ENCODE measurements at regions not wholly inside any gene's neighbourhood (a gene's known extent, or its start where the extent isn't known, plus 50 kb on each side); places are given as distances from the start of the nearest gene placed in this dataset.

DNA sequence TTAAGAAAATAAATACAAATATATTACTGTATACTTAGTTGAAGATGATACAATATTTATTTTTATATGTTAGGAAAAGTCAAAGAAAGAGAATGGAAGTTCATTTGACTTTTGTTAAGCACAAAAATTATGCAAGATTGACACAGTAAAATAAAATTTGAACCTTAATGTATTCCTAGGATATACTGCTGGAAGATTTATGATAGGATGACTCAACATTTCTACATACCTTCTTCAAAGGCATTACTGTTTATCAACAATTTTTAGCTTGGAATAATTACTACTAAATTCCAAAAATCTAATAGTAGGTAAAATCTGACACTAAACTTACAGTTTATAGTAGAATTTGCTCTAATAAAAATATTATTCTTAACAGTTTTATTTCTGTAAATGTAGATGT, 257.3 kb upstream of the ADAMTS5 start:
- no peak overlapping the region for H3K27ac Mint-ChIP-seq
- H3K9me3 Mint-ChIP-seq, result peaks cover 0 to 3% (median 2%) of the 10 kb centered on the region in 7 donors
- TF ChIP-seq, protein P1, sequence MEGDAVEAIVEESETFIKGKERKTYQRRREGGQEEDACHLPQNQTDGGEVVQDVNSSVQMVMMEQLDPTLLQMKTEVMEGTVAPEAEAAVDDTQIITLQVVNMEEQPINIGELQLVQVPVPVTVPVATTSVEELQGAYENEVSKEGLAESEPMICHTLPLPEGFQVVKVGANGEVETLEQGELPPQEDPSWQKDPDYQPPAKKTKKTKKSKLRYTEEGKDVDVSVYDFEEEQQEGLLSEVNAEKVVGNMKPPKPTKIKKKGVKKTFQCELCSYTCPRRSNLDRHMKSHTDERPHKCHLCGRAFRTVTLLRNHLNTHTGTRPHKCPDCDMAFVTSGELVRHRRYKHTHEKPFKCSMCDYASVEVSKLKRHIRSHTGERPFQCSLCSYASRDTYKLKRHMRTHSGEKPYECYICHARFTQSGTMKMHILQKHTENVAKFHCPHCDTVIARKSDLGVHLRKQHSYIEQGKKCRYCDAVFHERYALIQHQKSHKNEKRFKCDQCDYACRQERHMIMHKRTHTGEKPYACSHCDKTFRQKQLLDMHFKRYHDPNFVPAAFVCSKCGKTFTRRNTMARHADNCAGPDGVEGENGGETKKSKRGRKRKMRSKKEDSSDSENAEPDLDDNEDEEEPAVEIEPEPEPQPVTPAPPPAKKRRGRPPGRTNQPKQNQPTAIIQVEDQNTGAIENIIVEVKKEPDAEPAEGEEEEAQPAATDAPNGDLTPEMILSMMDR (IDR thresholded peaks at IDR 0.05), result no peak
- Histone ChIP-seq H2AFZ (ENCODE audit: insufficient read depth, low read depth, low read length, poor library complexity, severe bottlenecking) (no peak overlapping the region), H3K9me3 (replicated peaks in 1 of 2; ENCODE audit: control insufficient read depth in 1 of 2, insufficient read depth in 1 of 2, low read length in 2 of 2) (peaks cover 0 to 7% of the 10 kb centered on the region in 2 donors), H3K4me3 (replicated peaks in 1 of 3; ENCODE audit: low read depth in 2 of 3, low read length in 3 of 3) (no peak overlapping the region), H3K27me3 (ENCODE audit: control insufficient read depth in 2 of 2, insufficient read depth in 2 of 2, low read length in 2 of 2) (no peaks in the 10 kb centered on the region), H3K4me2 (replicated peaks; ENCODE audit: extremely low read depth, low read length, poor library complexity, severe bottlenecking) (no peak overlapping the region), H3K4me1 (ENCODE audit: control insufficient read depth in 1 of 2, insufficient read depth in 2 of 2, low read length in 2 of 2) (no peaks in the 10 kb centered on the region), H4K20me1 (ENCODE audit: insufficient read depth, low read length) (no peaks in the 10 kb centered on the region), H3K79me2 (ENCODE audit: insufficient read depth, low read length) (no peaks in the 10 kb centered on the region), H3K27ac (ENCODE audit: low read depth in 1 of 2, low read length in 2 of 2) (no peak overlapping the region), H3K36me3 (replicated peaks in 1 of 2; ENCODE audit: control insufficient read depth in 1 of 2, insufficient read depth in 2 of 2, low read length in 2 of 2) (no peaks in the 10 kb centered on the region), H3K9ac (ENCODE audit: insufficient read depth, low read length, poor library complexity, severe bottlenecking) (no peak overlapping the region)
- H3K36me3 Mint-ChIP-seq, result no peaks in the 10 kb centered on the region
- H3K4me1 Mint-ChIP-seq, result no peaks in the 10 kb centered on the region
- DNase-seq, result no peak
- no peaks in the 10 kb centered on the region for H3K27me3 Mint-ChIP-seq (ENCODE audit: low read depth in 3 of 3)
- no peak overlapping the region for H3K4me3 Mint-ChIP-seq
- intact Hi-C loops (cut with micrococcal nuclease), result no loop called here

DNA sequence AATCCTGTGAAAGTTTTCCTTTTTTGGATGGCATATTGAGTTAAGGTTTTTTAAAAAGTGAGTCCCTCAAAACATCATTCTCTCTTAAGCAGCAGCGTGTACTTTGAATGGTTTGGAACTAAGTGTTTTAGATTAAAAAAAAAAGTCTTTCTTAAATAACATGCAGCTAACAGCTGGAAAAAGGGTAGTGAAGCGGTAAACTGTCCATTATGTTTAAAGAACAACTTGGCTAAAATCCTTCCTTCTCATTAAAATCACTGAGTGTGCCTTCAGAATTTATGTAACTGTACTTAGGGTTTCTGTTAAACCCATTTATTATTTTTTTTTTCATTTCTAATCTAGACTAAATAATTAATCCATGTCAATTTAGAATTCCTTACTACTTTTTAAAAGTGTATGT, 254.2 kb upstream of the ADAMTS5 start:
- H3K79me2 ChIP-seq (ENCODE audit: insufficient read depth, low read length), result no peaks in the 10 kb centered on the region
- no peaks in the 10 kb centered on the region for H3K36me3 Mint-ChIP-seq
- H3K27ac ChIP-seq (ENCODE audit: low read depth in 1 of 2, low read length in 2 of 2), result no peak overlapping the region
- no peak overlapping the region for H3K27ac Mint-ChIP-seq
- H3K27me3 ChIP-seq (ENCODE audit: control insufficient read depth in 2 of 2, insufficient read depth in 2 of 2, low read length in 2 of 2), result no peaks in the 10 kb centered on the region
- no peaks in the 10 kb centered on the region for H3K4me1 ChIP-seq (ENCODE audit: control insufficient read depth in 1 of 2, insufficient read depth in 2 of 2, low read length in 2 of 2)
- no peak overlapping the region for H3K4me3 ChIP-seq (replicated peaks in 1 of 3; ENCODE audit: low read depth in 2 of 3, low read length in 3 of 3)
- no peak overlapping the region for H2AFZ ChIP-seq (ENCODE audit: insufficient read depth, low read depth, low read length, poor library complexity, severe bottlenecking)
- no peaks in the 10 kb centered on the region for H3K27me3 Mint-ChIP-seq (ENCODE audit: low read depth in 3 of 3)
- DNase-seq, result no peak
- H3K4me3 Mint-ChIP-seq, result no peak overlapping the region
- H3K36me3 ChIP-seq (replicated peaks in 1 of 2; ENCODE audit: control insufficient read depth in 1 of 2, insufficient read depth in 2 of 2, low read length in 2 of 2), result no peaks in the 10 kb centered on the region
- peaks cover 0 to 8% of the 10 kb centered on the region in 2 donors for H3K9me3 ChIP-seq (replicated peaks in 1 of 2; ENCODE audit: control insufficient read depth in 1 of 2, insufficient read depth in 1 of 2, low read length in 2 of 2)
- no peaks in the 10 kb centered on the region for H3K4me1 Mint-ChIP-seq
- H4K20me1 ChIP-seq (ENCODE audit: insufficient read depth, low read length), result no peaks in the 10 kb centered on the region
- H3K9ac ChIP-seq (ENCODE audit: insufficient read depth, low read length, poor library complexity, severe bottlenecking), result no peak overlapping the region
- H3K4me2 ChIP-seq (replicated peaks; ENCODE audit: extremely low read depth, low read length, poor library complexity, severe bottlenecking), result no peak overlapping the region
- H3K9me3 Mint-ChIP-seq, result peaks cover 0 to 3% (median 2%) of the 10 kb centered on the region in 7 donors
- WGBS (ENCODE audit: insufficient coverage), result no CpG with 5 or more reads among the region's 2 CpGs
- TF ChIP-seq, protein P1 (IDR thresholded peaks at IDR 0.05), result no peak
- intact Hi-C loops (cut with micrococcal nuclease), result no loop called here
